ENCODE measurements at regions not wholly inside any gene's neighbourhood (a gene's known extent, or its start where the extent isn't known, plus 50 kb on each side); places are given as distances from the start of the nearest gene placed in this dataset.

DNA sequence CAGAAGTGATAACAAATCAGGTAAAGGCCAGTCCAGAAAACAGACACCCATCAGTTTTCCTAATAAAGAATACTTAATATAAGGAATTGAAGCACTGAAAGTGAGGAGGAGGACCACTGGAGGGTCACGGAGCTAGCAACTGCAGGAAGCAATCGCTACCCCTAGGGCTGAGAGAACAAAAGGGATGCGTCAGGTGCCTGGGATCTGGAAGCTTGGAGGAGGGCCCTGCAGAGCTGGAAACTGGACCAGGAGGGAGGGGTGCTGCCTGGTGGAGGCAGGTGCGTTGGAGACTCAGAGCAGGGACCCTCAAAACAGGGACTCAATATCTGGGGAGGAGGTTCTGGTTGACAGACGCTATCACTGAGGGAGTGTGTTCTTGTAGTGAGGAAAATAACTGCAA is 308.1 kb upstream of the RASGRP1 start:
- no peak overlapping the region for H3K4me3 ChIP-seq
- no peak overlapping the region for H3K27ac ChIP-seq
- H3K9me3 ChIP-seq: no peaks in the 10 kb centered on the region
- TF ChIP-seq CTCF (IDR thresholded peaks at IDR 0.05): no peak
- H3K4me1 ChIP-seq (ENCODE audit: control insufficient read depth in 1 of 2, low read depth in 2 of 2): no peaks in the 10 kb centered on the region
- H3K36me3 ChIP-seq: no peaks in the 10 kb centered on the region
- ATAC-seq (ENCODE audit: insufficient number of reproducible peaks, low FRiP score, low read depth) (no peak), DNase-seq (ENCODE audit: low spot score) (no peak)
- no peaks in the 10 kb centered on the region for H3K27me3 ChIP-seq (replicated peaks; ENCODE audit: insufficient read depth)

- DNase-seq (ENCODE audit: low spot score) (no peak), ATAC-seq (ENCODE audit: insufficient number of reproducible peaks, low FRiP score, low read depth) (no peak)
- H3K27ac ChIP-seq: no peak overlapping the region
Observed at GRCh38 chr15:38873158-38873557, 308.5 kb upstream of the RASGRP1 start.

DNA sequence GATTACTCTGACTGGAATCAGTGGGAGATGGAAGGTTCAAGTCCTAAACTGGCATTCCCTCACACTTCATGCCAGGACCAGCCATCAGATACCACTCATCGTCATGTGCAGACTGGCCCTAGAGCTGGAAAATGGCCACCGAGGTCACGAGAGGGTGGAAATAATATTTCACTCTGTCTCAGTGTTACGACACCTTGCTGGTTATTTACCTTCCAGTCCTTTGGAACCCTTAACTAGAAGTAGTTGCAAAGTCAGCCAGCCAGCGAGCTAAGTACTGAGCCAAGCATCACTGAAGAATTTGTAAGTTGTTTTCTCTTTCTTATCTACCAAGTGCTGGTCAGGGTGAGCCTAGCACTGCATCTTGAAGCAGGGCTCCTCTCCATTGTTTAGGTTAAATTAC is 309.9 kb upstream of the RASGRP1 start:
- Histone ChIP-seq H3K27ac (no peak overlapping the region), H3K9me3 (no peaks in the 10 kb centered on the region), H3K4me1 (ENCODE audit: control insufficient read depth in 1 of 2, low read depth in 2 of 2) (no peaks in the 10 kb centered on the region), H3K36me3 (no peaks in the 10 kb centered on the region), H3K4me3 (no peak overlapping the region), H3K27me3 (replicated peaks; ENCODE audit: insufficient read depth) (no peaks in the 10 kb centered on the region)
- no peak for TF ChIP-seq CTCF (IDR thresholded peaks at IDR 0.05)
- DNase-seq (ENCODE audit: low spot score) (no peak), ATAC-seq (ENCODE audit: insufficient number of reproducible peaks, low FRiP score, low read depth) (no peak)

More at GRCh38 chr15:38873158-38873557, 308.5 kb upstream of the RASGRP1 start:
- no peaks in the 10 kb centered on the region for H3K4me1 ChIP-seq (ENCODE audit: control insufficient read depth in 1 of 2, low read depth in 2 of 2)
- no peak overlapping the region for H3K4me3 ChIP-seq
- no peaks in the 10 kb centered on the region for H3K27me3 ChIP-seq (replicated peaks; ENCODE audit: insufficient read depth)
- no peaks in the 10 kb centered on the region for H3K9me3 ChIP-seq
- no peaks in the 10 kb centered on the region for H3K36me3 ChIP-seq
- no peak for TF ChIP-seq CTCF (IDR thresholded peaks at IDR 0.05)

DNA sequence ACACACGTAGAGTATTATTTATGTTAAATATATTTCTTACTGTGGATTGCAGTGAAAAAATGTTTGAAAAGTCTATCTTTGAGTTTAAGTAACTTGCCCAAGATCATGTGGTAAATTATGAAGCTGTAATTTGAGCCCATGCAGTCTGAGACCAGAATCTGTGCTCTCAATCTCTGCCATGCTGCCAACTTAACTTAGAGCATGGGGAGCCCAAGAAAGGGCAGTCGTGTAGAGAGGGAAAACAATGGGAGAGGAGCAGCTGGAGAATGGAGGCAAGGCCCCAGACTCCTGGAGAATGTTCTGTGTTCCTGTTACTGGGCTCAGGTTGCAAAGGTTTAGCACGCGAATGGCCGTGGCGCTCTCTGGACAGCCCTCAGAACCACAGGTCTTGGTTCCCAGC is 311.6 kb upstream of the RASGRP1 start:
- no peaks in the 10 kb centered on the region for H3K27me3 ChIP-seq (replicated peaks; ENCODE audit: insufficient read depth)
- no peak overlapping the region for H3K27ac ChIP-seq
- ATAC-seq (ENCODE audit: insufficient number of reproducible peaks, low FRiP score, low read depth) (no peak), DNase-seq (ENCODE audit: low spot score) (no peak)
- no peaks in the 10 kb centered on the region for H3K9me3 ChIP-seq
- H3K4me3 ChIP-seq: no peak overlapping the region
- no peak for TF ChIP-seq CTCF (IDR thresholded peaks at IDR 0.05)
- H3K36me3 ChIP-seq: no peaks in the 10 kb centered on the region
- H3K4me1 ChIP-seq (ENCODE audit: control insufficient read depth in 1 of 2, low read depth in 2 of 2): peaks cover 0 to 6% of the 10 kb centered on the region in 2 donors

DNA sequence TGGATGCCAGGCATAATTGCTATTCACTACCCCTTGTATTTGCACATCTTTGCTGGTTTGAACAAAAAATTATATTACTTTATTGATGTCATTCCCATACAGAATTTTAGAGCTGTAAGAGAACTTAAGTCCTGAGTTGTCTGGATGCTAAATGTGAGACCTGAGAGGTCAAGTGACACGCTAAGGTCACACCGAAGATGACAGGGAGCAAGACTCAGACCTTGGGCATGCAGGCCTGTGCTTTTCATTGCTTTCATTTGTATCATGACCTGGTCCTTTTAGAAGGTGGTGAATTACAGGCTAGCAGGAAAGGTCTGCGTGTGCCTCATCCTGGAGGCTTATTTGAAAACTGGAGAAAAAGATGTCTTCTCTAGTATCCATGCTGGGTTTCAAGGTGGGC is 312.0 kb upstream of the RASGRP1 start:
- Histone ChIP-seq H3K27ac (no peak overlapping the region), H3K27me3 (replicated peaks; ENCODE audit: insufficient read depth) (no peaks in the 10 kb centered on the region), H3K4me1 (ENCODE audit: control insufficient read depth in 1 of 2, low read depth in 2 of 2) (peaks cover 0 to 6% of the 10 kb centered on the region in 2 donors), H3K9me3 (no peaks in the 10 kb centered on the region), H3K4me3 (no peak overlapping the region), H3K36me3 (no peaks in the 10 kb centered on the region)
- ATAC-seq (ENCODE audit: insufficient number of reproducible peaks, low FRiP score, low read depth) (no peak), DNase-seq (ENCODE audit: low spot score) (no peak)
- no peak for TF ChIP-seq CTCF (IDR thresholded peaks at IDR 0.05)

Data from thoracic aorta (tissue), 2 donors.